ENCODE measurements at regions not wholly inside any gene's neighbourhood (a gene's known extent, or its start where the extent isn't known, plus 50 kb on each side); places are given as distances from the start of the nearest gene placed in this dataset.

GRCh38 chr4:166531703-166532102, 658.7 kb downstream of the TLL1 start:
- no peak overlapping the region for H2BK15ac ChIP-seq (ENCODE audit: low read depth, low read length)
- no peak overlapping the region for H4K91ac ChIP-seq (ENCODE audit: insufficient read depth, low read depth, low read length)
- H4K8ac ChIP-seq (ENCODE audit: low read depth in 2 of 2, low read length in 2 of 2) = no peak overlapping the region
- no peaks in the 10 kb centered on the region for H3K36me3 ChIP-seq (ENCODE audit: control insufficient read depth, insufficient read depth, low read length)
- no peak overlapping the region for H3K4ac ChIP-seq (ENCODE audit: low read depth, low read length)
- TF ChIP-seq CEBPB (IDR thresholded peaks at IDR 0.05; ENCODE audit: low read depth, low read length) = no peak
- TF ChIP-seq, protein P1, sequence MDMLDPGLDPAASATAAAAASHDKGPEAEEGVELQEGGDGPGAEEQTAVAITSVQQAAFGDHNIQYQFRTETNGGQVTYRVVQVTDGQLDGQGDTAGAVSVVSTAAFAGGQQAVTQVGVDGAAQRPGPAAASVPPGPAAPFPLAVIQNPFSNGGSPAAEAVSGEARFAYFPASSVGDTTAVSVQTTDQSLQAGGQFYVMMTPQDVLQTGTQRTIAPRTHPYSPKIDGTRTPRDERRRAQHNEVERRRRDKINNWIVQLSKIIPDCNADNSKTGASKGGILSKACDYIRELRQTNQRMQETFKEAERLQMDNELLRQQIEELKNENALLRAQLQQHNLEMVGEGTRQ (IDR thresholded peaks at IDR 0.05; ENCODE audit: low read depth, low read length) = no peak
- TF ChIP-seq, protein P2, sequence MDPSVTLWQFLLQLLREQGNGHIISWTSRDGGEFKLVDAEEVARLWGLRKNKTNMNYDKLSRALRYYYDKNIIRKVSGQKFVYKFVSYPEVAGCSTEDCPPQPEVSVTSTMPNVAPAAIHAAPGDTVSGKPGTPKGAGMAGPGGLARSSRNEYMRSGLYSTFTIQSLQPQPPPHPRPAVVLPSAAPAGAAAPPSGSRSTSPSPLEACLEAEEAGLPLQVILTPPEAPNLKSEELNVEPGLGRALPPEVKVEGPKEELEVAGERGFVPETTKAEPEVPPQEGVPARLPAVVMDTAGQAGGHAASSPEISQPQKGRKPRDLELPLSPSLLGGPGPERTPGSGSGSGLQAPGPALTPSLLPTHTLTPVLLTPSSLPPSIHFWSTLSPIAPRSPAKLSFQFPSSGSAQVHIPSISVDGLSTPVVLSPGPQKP (IDR thresholded peaks at IDR 0.05; ENCODE audit: borderline replicate concordance, low read depth, low read length) = no peak
- no peak for TF ChIP-seq BHLHE40 (IDR thresholded peaks at IDR 0.05; ENCODE audit: low read depth, low read length)
- TF ChIP-seq CHD1 (IDR thresholded peaks at IDR 0.05; ENCODE audit: low read depth, low read length) = no peak
- no peak for TF ChIP-seq RCOR1 (IDR thresholded peaks at IDR 0.05; ENCODE audit: insufficient replicate concordance, low read length)
- TF ChIP-seq MXI1 (IDR thresholded peaks at IDR 0.05; ENCODE audit: borderline replicate concordance, low read depth, low read length) = no peak
- TF ChIP-seq MAFK (IDR thresholded peaks at IDR 0.05; ENCODE audit: low read depth, low read length) = no peak
- no peak for TF ChIP-seq FOS (IDR thresholded peaks at IDR 0.05; ENCODE audit: low read depth, low read length)
- TF ChIP-seq RAD21 (IDR thresholded peaks at IDR 0.05; ENCODE audit: low read length) = no peak
- TF ChIP-seq POLR2A (IDR thresholded peaks at IDR 0.05; ENCODE audit: low read depth, low read length) = no peak
- H2AK5ac ChIP-seq (ENCODE audit: low read depth, low read length) = no peak overlapping the region
- H3K23ac ChIP-seq (ENCODE audit: low read depth, low read length) = no peak overlapping the region
- H3K56ac ChIP-seq (ENCODE audit: extremely low read depth, insufficient read depth, low read length) = no peak overlapping the region
- no peak overlapping the region for H3K27ac ChIP-seq (ENCODE audit: insufficient read depth, low read length)
- ATAC-seq (ENCODE audit: low read depth) (no peak), DNase-seq (no peak)
- ChIA-PET POLR2A (ENCODE audit: unreplicated experiment) (no interaction called here), CTCF (no interaction called here)
- no peak overlapping the region for H3K18ac ChIP-seq (ENCODE audit: low read depth, low read length)
- no peaks in the 10 kb centered on the region for H3K79me1 ChIP-seq (ENCODE audit: low read depth in 1 of 2, low read length in 2 of 2)
- no peaks in the 10 kb centered on the region for H3K27me3 ChIP-seq (ENCODE audit: control insufficient read depth, insufficient read depth, low read length)
- BruUV-seq (replicated peaks) = no TSS peak
- no peaks in the 10 kb centered on the region for H3K4me1 ChIP-seq (ENCODE audit: control insufficient read depth, insufficient read depth, low read length)
- H2BK20ac ChIP-seq (ENCODE audit: low read depth, low read length) = no peak overlapping the region
- intact Hi-C loops (cut with micrococcal nuclease) (no loop called here), in situ Hi-C loops (cut with MboI; ENCODE audit: low sequenced_read_pairs) (no loop called here), dilution Hi-C loops (cut with HindIII; ENCODE audit: low sequenced_read_pairs, unreplicated experiment) (no loop called here)
- H2BK5ac ChIP-seq (ENCODE audit: low read depth, low read length, poor library complexity, severe bottlenecking) = no peak overlapping the region
- no peak overlapping the region for H3K4me3 ChIP-seq (ENCODE audit: insufficient read depth, low read depth, low read length)
- H2AFZ ChIP-seq (replicated peaks; ENCODE audit: low read length, poor library complexity) = no peak overlapping the region
- H2AK9ac ChIP-seq (replicated peaks; ENCODE audit: low read depth, low read length, poor library complexity) = no peak overlapping the region
- H4K20me1 ChIP-seq (ENCODE audit: insufficient read depth, low read length) = no peaks in the 10 kb centered on the region
- 14% methylated on average over 2 of the region's 3 CpGs; no CpG with 5 or more reads in 1 of the 2 experiments for WGBS, 2 experiments (ENCODE audit: extremely low coverage in 2 of 2, insufficient read length in 1 of 2)
- H4K5ac ChIP-seq (ENCODE audit: low read depth, low read length) = no peak overlapping the region
- H3K9me3 ChIP-seq (ENCODE audit: control insufficient read depth, insufficient read depth, low read length) = peaks cover 4% of the 10 kb centered on the region
- no peak overlapping the region for H2BK120ac ChIP-seq (ENCODE audit: low read depth, low read length)
- no peak overlapping the region for H3K9ac ChIP-seq (ENCODE audit: low read depth, low read length)
- no peak overlapping the region for H3K4me2 ChIP-seq (ENCODE audit: low read depth, low read length)
- no peaks in the 10 kb centered on the region for H3K9me1 ChIP-seq (ENCODE audit: insufficient read depth, low read length)
- no peak overlapping the region for H3K14ac ChIP-seq (replicated peaks; ENCODE audit: low read depth, low read length)

Data from IMR-90 (cell line).